DMS53 treated with DMSO at 0.1 percent for 48 hours (cell line): ENCODE measurements at regions not wholly inside any gene's neighbourhood (a gene's known extent, or its start where the extent isn't known, plus 50 kb on each side); places are given as distances from the start of the nearest gene placed in this dataset.
A peak's percentile ranks its signal among the peaks of the same experiment; 100 is the strongest.
"Not testable (repeated sequence)": the region's sequence is repeated elsewhere in the genome, so short reads cannot be mapped to it uniquely, and the experiment has no call there.

Source experiments
- DNase-seq: peaks from one replicate; lab custom pipeline; 2025; ENCODE audit not compliant: unreplicated experiment; lab: John Stamatoyannopoulos, UW

DNA sequence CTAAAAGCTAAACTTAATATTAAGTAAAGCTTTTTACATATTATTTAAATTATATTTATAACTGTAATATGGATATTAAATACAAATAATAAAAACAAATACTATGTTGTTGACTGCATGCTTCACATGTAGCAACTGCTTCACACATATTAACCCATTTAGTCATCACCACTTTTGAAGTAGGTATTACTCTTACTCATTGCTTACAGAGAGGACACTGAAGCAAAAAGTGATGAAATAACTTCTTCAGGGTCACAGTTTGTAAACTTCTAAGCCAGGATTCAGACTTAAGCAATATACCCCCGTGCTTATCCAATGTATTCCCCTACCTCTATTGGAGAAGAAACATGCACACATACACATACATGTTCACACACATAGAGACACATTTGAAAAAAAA lies 166.6 kb downstream of the DKK2 start:
- DNase-seq = no peak

DNA sequence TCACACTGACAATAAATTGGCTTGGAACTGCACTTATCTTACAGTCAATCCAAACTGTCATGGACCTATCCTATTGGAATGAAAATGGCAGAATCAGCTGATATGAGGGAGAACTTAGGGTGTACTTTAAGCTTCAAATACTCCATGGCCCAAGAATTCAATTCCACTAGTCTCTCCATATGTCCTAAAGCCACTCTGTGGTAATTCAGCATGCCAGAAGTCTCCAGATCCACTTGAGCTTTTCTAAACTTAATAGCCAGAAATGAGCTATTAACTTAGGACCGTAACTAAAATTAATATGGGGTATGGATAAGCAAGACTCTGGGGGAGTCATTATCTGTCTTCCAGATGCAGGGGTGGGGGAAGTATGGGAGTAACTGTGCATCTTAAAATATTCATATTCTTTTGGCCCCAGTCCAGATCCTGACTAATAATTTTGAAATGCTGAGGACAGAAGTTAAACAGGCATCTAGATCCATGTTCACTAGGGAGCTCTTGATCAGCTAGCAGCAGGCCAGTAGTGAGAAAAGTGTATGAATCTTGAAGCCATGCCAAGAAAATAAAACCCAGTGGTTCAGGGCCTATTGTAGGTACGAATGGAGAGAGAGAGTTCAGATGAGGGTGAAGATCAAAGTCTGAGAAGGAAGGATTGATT lies 167.6 kb downstream of the DKK2 start:
- no peak for DNase-seq

DNA sequence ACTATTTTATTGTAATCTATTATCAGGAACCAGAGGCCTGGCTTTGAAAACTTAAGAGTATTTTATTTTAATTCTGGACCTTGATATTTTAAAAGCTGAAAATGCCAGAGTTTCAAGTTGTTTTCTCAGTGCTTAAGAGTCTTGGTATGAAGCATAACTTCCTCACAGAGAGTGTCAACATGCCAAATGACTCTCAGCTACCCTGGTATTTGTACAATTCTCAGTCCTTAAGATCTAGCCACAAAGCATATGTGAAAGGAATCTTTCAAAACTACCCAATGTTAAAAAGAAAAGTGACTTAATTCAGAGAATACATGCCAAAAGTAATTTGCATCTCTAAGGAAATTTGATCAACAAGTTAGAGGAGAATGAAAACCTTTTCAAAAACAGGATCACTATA lies 171.9 kb downstream of the DKK2 start:
- no peak for DNase-seq

DNA sequence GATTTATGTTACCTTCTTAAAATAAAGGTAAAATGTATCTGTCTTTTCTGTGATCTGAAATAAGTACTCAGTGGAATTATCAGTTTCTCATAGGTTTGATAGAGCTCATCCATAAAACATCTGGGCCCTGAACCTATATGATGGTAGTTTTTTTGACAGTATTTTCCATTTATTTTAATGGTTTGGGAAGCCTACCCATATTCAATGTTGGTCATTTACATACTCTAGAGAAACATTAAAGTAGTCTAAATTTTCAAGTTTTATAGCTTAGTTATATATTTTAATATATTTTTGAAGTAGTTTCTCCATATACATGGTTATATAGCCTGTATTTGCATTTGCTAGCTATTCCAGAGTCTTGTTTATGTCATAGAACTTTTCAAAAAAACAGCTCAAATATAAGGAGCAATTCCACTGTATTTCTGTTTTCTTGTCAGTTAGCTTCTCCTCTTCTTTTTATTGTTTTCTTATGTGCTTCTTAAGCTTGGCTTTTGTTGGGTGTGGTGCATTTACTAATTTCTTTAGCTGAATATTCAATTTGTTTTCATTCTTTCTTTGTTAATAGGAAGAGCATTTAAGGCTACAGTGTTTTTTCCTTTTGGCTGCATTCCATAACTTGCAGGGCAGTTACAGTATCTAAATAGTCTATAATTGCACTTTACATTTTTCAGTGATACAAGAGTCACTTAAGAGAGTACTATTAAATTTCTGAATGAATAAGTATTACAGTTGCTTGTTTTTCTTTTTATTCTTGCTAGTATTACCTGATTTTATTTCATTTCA lies 181.4 kb downstream of the DKK2 start:
- DNase-seq = no peak

DNA sequence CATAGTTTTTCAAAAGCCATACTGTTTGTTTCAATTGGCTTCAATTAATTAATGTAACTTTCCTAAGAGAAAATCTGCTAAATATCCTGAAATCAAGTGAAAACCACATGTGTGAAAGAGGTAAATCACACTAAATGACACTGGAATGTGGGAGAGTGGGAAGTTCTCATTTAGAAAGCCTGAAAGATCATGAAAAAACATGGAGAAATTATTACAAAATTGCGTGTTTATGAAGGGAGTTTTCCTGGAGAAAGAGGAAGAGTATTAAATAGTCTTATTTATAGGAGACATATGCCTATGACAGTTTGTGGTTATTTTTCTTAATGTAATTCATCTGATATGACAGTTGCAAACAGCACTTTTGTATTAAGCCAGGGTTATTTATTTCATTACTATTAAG lies 183.7 kb downstream of the DKK2 start:
- DNase-seq = no peak

DNA sequence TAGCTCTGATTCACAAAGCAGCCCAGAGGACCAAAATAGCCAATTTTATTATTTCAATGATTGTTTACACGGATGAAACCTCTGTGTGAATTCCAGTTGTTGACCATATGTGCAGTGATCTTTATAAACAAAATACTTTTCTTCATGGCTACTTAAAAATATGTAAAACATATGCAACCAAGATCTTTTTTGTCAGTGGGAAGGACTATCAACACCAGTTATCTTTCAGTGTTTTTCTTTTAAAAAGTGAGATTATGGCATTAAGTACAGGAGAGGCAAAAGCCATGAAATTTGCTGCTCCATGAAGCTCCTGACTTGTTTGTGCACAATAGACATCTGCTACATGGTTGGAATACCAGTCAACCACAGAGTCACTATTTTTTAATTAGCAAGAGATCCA lies 184.4 kb downstream of the DKK2 start:
- DNase-seq = no peak

DNA sequence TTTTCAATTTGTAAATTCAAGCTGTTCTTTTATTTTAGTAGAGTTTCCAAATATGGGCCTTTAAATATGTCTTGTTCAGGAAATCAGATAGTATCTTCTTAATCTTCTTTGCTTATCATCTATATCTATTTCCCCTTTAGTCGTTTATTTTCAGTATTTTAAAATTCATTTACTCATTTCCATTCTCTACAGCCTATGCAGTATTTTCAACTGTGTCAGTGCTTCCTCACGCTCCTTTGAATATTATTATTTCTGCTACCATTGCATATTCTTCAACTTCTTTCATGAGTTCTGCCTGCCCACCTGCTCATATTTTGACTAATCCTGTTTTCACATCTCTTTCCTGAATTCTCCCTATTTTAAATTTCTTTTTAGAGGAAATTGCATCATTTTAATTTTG lies 185.4 kb downstream of the DKK2 start:
- DNase-seq = no peak

DNA sequence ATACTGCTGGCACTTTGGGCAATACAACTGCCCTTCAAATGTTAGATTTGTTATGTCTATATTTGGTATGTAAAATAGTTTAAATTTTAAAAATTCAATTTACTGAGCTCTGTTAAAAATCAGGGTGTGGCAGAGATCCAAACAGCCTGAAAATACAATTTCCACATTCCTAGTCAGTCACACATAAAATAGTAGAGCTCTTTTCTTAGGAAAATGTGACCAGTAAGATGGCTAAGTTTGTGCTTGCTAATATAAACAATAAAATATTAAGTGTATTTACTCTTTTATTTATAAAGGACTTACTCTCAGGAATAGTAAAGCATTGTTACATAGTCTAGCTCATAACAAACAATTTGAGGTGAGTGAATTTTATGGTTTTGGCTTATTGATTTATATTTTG lies 200.2 kb downstream of the DKK2 start:
- no peak for DNase-seq

DNA sequence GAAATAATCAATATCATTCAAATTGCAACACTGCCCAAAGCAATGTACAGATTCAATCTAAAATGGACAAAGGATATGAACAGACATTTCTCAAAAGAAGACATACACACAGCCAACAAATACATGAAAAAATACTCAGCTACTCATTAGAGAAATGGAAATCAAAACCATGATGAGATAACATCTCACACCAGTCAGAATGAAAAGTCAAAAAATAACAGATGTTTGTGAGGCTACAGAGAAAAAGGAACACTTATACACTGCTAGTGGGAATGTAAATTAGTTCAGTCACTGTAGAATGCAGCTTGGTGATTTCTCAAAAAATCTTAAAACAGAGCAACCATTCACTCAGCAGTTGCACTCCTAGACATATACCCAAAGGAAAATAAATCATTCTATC lies 205.2 kb downstream of the DKK2 start:
- DNase-seq = no peak

DNA sequence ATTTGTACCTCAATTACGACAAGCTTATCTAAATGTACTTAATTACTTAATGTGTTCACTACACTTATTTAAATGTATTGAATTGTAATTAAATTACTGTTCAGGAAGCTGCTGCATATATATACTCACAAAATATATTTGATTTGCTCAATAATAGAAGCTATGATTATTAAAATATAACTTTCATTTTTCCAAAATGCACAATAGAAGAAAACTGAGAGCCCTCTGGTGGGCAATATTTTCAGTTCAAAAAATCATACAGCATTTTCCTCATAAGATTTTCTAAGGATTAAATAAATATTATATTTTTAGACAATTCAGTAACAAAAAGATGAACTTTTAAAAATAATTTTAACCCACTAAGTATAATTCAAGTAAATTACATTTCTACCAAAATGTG lies 217.3 kb downstream of the DKK2 start:
- DNase-seq = no peak

DNA sequence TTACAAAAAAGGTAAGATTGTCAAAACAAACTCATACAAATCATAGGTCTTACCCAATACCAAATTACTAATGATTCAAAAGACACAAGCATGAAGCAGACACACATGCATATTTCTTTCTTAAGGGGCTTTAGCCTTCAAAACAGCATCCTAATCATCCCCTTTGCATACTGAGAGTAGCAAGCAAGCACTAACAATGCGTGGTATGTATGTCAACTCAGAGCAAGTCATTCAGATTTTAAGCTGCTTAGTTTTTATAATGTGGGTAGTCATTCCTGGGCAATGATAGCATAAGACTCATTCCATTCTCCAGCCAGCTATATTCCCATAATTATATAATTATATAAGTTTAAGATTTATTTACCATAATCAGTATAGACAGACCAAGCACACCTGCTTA lies 219.6 kb downstream of the DKK2 start:
- no peak for DNase-seq

DNA sequence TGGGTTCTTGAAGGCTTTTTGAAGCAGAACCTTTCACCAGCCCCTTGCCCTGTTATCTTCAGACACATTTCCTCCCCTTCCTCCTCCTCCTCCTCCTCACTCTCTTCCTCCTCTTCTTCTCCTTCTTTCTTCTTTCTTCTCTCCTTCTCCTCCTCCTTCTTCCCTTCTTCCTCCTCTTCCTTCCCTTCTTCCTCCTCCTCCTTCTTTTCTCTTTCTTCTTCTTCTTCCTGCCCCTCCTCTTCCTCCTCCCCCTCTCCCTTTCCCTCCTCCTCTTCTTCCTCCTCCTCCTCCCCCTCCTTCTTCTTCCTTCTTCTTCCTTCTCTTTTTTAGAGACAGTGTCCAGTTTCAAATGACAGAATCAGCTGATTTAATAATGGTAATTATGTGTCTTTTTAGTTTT lies 226.0 kb downstream of the DKK2 start:
- no peak for DNase-seq

DNA sequence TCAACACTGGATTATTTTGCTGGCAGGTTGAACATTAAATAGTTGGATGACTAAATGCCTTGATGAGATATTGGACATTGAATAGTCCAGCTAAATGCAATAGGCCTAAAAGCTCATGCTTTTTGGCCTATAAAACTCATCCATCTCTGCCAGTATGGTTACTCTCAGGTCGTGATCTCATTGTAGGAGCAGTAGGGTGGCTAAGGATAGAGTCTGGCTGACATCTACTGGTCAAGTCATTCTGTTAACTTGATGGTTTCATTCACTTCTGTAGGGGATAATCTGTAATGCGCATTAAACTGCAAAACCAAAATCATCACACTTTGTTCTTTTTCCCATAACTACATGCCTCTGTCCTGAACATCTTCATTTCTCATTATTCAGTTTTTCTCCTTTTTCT lies 227.0 kb downstream of the DKK2 start:
- DNase-seq = peak; percentile 46

DNA sequence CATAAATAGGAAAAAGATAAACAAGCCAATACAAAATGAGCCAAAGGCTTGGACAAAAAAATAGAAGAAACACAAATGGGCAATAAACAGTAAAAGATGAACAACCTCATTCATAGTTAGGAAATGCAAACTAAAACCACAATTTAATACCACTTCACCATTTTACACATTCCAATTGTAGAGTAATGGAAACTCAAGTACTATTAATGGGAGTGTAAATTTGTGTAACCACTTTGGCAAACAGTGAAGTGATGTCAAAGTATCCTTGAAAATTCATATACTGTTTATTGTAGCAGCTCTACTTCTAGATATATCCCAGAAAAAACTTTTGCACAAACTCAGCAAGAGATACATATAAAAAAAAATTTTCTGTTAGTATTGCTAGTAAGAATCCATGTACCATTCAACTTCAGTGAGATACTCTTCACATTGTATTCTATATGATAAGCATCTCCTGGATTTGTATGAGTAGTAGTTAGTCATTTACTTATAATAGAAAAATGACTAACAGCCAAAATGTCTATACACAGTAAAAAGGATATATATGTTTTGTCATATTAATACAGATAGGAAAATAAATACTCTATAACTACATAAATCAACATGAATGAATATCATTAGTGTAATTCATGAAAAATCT lies 229.8 kb downstream of the DKK2 start:
- DNase-seq = peak; percentile 48

DNA sequence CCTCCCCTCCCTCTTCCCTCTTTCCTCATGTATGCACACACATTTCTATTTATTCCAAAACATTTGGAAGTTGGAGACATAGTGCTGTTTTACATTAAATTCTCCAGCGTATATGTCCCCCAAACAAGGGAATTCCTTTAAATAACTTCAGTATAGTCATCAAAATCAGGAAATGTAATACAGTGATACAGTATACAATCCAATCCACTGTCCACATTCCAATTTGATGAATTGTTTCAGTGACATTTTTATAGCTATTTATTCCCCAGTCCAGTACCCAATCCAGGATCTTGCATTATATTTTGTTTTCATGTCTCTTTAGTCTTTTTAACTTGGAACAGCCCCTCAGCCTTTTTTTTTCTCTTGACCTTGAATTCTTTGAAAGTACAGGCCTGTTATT lies 233.0 kb downstream of the DKK2 start:
- DNase-seq = no peak

DNA sequence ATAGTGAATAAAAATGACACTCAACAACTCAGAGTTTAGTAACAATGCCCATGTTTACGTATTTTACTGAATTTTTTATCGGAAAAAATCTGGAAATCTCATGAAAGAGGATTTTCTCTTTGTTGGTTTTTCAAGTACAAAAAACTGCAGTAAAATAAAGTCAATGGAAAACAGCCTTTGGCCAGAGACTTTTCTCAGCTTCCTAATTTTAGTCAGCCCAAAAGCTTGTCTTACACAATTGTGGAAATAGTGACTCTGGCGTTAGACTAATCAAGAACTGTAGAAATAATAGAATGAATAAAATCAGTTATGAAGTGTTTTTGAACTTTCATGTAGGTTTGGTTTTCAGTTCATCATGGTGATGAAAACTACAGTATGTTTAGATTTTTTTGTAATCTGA lies 234.7 kb downstream of the DKK2 start:
- DNase-seq = no peak

DNA sequence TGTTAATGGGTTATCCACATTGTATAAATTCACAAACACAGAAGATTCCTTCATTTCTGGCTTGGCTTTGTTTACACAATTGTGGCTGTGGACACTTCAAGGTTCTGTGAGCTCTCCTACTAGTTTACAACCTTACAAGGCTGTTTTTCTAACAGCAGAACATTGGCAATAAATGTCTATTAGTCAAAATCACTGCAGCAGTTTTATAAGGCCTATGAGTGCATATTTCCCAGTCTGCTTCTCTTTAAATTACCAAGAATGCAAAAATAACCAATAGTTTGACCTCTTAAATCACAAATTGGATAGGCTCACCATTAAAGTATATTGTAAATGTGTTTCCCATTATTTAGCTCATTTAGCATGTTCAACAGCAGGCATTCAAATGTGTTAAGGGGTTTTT lies 239.2 kb downstream of the DKK2 start:
- no peak for DNase-seq

DNA sequence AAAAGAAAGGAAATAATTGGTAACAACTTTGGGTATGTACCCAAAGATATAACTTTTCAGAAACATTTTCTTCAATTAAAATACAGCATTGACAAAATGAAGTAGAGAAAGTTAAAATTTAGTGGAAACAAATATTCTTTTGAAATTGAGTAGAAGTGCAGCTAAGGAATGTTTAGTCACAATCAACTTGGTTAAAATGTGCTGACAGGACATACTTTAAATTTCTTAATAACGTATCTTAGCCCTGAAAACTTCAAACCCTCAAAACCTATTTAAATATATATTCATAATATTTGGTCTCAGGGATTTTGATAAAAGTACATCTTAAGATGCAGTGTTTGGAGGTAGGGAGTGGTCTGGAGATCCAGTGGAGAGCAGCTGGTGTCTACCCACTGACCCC lies 240.8 kb downstream of the DKK2 start:
- no peak for DNase-seq

DNA sequence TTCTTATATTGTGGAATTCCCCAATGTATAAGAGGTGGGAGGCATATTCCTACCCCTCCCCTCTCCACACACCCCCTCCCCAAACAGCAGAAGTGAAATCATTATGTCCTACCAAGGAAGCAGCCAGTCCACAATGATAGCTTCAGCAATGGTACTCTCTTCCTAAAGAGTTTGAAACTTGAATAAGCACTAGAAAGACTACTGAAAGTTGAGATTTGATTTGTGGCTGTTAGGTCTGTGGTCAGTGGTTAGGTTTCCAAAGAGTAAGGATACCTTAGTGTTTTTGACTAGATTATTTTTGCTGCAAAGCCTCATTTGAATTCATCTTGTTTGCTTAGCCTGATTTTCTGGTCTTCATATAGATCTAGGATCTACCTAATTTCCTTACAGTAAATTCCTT lies 242.2 kb downstream of the DKK2 start:
- no peak for DNase-seq

DNA sequence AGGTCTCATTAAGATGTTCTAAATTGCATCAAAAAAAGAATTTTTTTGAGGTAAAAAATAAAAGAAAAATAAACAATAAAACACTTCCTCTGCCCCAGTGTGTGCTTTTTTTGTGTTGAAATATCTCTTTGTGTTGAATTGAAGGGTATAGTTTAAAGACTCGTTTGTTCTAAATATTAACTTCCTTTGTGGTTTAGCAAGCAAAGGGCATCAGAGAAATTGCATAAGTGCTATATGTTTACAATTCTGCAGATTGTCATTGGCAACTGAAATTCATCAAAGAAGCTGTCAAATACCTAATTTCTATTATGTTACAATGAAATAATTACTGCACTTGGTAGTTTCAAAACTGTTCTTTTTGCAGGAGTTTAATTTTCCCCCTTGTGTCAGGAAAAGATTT lies 260.5 kb downstream of the DKK2 start:
- DNase-seq = no peak

DNA sequence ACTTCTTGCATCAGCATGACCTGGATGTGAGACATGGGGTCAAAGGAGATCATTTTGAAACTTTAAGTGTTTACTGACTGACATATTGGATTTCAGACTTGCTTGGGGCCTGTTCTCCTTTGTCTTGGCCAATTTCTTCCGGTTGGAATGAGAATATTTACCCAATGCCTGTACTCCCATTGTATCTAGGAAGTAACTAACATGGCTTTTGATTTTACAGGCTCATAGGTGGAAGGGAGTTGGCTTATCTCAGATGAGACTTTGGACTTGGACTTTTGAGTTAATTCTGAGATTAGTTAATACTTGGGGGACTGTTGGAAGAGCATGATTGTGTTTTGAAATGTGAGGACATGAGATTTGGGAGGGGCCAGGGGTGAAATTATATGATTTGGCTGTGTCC lies 262.1 kb downstream of the DKK2 start:
- not testable (repeated sequence) for DNase-seq

DNA sequence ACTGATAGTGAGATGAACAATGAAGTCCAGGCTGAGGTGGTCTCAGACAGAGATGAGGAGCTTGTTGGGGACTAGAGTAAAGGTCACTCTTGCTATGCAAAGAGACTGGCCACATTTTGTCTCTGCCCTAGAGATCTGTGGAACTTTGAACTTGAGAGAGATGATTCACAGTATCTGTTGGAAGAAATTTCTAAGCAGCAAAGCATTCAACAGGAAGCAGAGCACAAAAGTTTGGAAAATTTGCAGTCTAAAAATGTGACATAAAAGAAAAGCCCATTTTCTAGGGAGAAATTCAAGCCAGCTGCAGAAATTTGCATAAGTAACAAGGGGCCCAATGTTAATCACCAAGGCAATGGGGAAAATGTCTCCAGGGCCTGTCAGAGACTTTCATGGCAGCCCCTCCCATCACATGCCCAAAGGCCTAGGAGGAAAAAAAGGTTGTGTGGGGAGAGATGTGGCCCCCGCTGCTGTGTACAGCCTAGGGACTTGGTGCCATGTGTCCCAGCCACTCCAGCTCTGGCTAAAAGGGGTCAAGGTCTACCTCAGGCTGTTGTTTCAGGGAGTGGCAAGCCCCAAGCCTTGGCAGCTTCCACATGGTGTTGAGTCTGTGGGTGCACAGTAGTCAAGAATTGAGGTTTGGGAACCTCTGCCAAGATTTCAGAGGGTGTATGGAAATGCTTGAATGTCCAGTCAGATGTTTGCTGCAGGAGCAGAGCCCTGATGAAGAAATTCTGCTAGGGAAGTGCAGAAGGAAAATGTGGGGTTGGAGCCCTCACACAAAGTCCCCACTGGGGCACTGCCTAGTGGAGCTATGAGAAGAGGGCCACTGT lies 262.8 kb downstream of the DKK2 start:
- no peak for DNase-seq
